G401.6 (cell line): ENCODE measurements at regions not wholly inside any gene's neighbourhood (a gene's known extent, or its start where the extent isn't known, plus 50 kb on each side); places are given as distances from the start of the nearest gene placed in this dataset.

Experiments used
- FAIRE-seq: peaks from 2 replicates; lab custom pipeline; 2012; peaks lifted over from hg19 to GRCh38; lab: Jason Lieb, UNC

DNA sequence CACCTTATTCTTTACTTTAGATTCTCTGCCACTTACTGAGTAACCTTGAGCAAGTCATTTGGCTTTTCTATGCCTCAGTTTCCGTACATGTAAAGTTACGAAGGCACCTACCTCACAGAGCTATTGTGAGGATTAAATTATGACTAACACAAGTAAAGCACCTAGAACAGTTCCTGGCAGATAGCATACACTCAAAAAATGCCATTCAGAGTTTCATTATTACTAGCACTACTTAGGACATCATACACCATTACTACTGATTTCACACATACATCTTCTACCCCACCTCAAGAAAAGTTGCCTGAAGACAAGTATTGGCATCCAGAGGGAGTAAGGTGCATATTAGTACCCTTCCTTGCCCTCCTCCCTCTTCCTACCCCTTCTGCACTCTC, 107.8 kb downstream of the OGFRL1 start:
- no peak for FAIRE-seq

DNA sequence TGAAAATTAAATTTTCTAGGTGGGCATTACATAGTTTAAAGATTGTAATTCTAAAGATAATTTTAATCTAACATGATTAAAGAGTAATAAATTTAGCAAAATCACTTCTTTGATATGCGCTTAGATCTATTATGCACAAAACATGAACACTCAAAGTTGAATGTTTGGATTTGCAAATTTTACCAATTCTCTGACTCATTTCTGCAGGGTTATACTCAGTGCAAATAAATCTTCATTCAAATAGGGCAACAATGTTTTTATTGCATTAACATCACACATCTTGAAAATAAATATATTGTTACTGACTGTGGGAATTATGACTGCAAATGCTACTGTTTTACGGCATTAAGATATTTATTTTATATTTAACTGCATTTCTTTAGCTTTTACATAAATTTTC, 110.7 kb downstream of the OGFRL1 start:
- FAIRE-seq: no peak

DNA sequence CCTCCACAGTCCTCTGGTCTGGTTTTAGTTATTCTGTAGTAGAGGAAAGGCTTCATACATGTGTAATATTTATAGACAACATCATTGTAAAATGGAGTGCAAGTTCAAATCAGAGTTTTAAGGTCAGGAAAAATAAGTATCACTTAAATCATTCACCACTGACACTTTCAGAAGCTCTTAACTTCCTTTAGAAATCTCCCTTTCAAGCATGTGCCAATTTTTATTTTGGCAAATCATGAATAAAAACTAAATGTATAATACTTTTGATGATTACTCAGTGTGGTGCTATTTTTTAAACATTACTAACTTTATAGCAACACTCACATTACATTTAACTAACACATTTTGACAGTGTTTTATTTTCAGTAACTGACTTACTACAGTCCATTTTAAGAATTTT, 112.2 kb downstream of the OGFRL1 start:
- no peak for FAIRE-seq

DNA sequence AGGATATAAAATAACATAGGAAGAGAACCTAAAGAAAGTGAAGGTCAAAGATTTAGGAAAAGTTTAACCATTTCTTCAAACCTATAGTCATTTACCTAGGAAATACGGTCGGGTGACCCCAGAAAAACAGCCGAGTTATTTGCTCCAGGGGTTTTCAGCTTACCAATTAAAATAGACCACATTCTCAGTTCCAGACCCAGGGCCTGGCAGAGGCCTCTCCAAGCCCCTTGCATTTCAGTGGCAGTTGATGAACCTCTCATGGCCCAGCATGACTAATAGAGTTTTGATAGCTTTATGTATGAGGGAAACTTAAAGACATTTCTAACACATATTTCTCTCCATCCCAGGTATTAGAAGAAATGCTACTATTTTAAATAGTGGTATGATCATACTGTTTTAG, 113.5 kb downstream of the OGFRL1 start:
- FAIRE-seq: no peak

DNA sequence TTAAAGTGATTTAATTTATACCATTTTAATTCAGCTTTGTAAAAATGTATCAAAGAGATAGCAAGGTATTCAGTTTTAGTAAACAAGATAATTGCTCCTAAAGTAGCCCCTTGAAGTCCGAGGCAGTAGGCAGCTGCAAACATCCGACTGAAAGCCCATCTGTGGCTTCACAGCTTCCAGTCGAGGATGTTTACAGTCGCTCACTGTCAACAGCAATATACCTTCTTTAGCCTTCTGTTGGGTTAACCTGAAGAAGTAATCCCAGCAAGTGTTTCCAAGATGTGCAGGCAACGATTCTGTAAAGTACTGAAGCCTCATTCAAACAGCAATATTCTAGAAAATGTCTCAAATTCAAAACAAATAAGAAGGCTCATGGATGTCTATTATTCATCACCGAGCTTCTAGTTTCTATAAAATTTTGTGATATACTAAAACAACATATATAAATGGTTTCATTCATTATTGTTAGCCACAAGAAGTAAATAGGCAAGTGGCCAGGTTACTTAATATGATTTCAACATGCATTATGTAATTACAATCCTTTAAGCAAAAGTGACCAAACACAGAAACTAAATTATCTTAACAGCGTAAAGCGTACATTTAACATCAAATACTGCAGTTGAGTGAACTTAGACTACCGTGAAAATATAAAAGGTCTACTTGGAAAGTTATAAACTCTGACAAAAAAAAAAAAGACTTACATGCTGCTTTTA, 115.0 kb downstream of the OGFRL1 start:
- no peak for FAIRE-seq

DNA sequence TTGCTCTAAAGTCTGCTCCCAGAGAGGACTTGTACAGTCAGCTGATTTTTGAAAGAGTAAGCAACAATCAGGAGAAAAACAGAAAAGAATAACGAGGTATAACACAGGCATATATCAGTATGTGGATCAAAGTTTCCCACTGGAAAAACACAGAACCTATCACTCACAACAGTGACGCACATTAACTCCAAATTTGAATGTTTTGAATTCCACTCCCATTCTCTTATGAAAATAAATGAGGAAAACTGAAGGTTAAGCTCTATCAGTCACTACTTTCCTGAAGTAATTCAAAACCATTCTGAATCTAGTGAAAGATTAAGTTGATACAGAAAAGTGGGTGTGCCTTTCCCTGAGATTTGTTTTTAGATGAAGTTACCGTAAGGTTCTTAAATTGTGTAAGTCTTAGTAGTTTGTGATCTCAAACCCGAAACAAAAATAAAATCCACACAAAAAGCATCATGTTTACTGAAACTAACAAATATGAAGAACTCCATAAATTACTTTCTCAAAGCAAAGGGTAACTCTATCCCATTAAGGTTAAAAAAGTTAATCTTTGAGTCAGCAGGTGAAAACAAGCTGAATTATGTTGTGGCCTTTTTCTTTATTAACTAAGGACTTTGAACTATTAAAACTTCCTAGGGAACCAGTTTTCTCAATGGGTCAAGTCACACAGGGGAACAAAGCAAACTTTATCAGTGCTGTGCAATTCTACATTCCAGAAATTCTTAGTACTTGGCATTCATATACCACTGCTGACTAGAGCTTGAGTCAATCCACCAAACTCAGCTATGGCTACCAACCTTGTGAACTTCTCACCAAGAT, 115.7 kb downstream of the OGFRL1 start:
- FAIRE-seq: no peak

DNA sequence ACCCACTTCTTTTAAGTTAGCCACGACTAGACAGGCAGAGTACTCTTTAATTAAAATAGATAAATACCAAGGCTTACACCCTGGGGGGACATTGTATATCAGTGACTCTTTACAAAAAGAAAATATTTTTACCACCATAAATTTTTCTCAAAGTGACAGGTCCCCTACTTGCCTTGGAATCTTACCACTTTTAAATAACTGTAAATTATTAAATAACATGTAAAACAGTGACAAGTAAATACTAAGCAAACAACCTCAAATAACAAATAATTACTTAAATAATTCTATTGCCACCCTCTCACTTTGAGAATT, 116.3 kb downstream of the OGFRL1 start:
- FAIRE-seq: no peak

DNA sequence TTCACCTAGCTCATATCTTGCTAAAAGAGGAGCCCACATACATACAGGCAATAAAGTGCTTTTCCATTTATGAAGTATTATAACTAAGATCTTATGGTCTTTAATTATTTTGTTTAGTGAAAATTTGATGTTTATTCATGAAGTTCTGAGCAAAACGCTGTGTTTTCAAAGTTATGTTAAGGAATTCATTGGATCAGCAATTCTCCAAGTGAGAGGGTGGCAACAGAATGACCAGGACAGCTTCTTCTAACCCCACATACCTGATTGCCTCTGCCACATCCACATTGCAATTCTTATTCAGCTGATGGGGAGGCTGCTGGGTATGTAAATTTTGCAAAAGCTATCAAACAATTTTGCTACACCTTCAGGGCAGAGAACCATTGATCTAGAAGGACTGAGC, 116.8 kb downstream of the OGFRL1 start:
- no peak for FAIRE-seq

DNA sequence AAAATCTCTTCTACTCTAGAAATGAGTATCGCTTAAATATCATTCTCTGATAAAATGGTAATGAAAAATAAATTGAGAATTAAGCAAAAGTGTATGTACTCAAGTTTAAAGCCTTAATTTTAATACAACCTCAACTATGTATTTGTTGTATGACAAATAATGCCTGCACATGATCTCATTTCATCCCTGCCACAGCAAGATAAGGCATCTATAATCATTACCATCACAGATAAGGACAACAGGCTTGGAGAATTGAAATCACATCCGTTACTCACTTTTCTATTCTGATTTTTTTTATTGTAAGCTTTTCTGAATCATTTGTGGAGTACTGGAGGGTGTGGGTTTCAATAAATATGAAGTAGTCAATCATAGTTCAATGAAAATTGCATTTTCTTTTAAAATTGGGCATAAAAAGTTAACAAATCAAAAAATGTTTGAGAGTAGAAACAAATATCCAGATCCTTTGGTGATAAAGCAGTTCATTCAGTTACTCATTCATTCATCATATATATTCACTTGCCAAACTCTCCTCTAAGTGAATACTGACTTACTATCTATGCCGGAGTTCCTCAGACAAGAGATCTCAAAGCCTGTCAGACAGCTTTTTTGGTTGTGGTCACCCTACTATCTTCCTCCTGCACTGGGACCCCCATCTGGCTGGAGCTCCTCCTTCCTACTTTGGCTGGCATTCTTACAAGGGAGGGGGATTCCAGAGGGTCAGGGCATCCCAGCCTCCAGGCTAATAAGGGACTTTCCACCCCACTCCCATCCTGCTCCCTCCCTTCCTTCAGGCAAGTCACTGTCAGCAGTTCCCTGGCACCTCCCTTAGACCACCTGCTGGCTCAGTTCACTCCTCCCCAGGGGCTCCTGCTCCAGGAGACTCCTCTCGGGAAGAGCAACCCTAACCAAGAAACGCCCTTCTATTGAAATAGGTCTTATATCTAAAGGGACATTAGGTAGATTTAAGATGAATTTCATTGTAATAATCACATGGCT, 118.6 kb downstream of the OGFRL1 start:
- FAIRE-seq: no peak

DNA sequence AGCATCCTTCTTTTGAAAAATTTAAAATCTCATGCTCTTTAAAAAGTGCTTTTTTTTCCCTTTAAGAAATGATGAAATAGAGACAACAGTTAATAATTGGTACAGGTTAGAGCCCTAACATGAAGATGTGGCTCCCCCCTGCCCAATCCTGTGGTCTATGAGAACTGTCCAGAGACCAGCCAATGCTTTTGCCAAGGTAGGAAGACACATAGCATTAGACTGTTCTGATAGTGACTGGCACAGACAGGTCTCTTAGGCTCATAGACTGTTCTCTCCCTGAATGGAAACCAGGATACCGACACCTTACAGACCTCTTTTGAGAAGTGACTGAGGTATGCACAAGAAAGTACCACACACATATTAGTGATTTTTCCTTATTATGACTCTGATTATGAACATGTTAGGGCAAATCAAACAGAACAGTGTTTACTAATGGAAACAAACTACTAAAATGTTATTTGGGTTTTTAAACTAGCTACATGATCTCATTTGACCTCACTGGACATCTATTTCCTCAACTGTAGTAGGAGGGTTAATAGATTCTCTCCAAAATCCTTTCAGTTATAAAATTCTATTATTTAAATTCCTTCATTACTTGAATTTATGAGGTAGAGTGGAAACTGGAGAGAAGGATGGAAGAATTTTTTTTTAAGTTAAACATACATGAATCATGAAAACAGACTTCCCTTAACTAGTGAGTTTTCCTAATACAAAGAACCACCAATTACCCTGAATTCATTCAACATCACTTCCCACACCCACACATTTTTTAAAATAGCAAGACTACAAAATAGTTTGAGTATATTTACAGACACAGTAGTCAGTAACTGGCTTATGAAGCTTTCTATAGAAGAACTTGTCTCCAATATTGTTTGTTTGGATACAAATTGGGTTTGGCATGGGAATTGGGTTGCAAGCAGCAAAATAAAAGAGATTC, 120.4 kb downstream of the OGFRL1 start:
- FAIRE-seq: no peak

DNA sequence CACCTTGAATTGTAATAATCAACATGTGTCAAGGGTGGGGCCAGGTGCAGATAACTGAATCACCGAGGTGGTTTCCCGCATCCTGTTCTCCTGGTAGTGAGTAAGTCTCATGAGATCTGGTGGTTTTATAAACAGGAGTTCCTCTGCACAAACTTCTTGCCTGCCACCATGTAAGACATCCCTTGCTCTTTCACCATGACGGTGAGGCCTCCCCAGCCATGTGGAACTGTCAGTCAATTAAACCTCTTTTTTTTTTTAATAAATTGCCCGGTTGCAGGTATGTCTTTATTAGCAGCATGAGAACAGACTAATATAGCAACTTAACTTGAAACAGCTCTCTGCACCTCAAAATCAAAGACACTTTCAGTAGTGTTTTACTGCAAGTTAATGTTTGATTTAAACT, 121.6 kb downstream of the OGFRL1 start:
- FAIRE-seq: no peak

DNA sequence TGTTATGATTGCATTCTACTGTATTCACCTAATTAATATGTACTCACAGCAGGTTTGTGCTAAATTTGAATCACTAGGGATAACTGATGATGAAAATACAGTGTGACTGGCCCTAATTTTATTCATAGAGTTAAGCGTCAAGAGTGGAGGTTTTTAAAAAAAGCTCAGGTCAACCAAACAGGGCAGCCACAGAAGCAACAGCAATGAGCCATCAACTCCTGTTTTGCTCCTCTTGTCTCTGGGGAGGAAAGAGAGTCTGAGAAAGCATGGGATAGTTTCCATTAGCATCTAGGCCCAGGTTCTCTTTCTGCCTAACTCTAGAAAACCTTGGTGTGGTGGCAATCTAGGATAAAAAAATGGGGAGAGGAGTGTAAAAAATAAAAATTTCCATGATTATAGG, 122.1 kb downstream of the OGFRL1 start:
- FAIRE-seq: no peak

DNA sequence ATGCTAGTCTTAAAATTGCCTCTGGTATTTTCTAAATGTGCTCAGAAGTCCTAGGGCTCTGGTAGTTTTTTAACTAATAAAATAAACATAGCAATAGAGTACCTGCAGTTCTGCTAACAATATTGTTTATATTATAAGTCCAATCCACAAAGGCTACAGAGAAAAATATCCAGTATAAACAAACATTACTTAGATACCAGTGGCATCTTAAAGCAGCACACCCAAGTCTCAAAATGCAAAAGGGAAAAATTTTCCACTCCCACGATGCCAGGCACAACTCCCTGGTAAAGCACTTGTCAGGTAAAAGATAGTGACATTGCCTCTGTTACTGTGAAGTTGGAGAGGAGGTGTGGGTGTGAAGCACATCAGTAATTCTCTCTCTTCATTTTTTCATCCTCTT, 123.3 kb downstream of the OGFRL1 start:
- FAIRE-seq: no peak

DNA sequence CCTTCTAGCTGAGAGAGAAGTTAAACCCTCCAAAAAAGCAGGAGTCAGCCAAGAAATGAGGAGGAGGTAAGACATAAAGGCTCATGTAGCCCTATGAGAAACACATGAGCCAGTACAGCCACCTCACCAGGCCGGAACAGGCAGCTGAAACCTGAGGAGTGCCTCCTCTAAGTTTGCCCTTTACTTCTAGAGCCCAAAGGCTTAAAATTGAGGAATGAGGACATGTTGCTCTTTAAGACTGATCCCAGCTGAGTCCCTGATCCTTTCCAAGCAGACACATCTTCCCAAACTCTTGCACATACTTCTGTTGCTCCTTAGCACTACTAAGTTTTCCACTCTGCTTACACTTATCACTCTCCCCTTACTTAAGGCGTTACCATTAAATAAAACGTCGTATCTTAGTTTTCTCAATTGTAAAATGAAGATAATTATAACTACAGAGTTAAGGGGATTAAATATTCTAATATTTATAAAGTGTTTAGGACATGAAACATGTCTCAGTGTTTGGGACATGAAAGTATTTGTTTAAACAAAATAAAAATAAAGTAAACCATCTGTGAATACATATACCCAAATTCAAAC, 124.0 kb downstream of the OGFRL1 start:
- FAIRE-seq: no peak

DNA sequence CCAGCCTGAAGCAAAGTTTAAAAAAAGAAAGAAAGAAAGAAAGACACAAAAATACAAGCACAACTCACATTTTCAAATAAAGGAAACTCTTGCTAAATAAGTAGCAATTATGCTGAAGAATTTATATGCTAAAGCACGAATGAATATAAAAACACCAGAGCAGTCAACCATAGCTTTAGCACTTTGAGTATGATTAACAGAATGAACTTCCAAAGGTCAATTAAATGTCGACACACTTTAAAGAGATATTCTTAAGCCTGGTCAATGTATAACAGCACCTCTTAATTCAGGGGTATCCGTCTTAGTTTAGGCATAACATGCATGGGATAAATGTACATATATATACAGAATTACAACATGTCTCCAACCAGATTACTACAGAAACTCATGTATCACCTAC, 125.9 kb downstream of the OGFRL1 start:
- FAIRE-seq: no peak

DNA sequence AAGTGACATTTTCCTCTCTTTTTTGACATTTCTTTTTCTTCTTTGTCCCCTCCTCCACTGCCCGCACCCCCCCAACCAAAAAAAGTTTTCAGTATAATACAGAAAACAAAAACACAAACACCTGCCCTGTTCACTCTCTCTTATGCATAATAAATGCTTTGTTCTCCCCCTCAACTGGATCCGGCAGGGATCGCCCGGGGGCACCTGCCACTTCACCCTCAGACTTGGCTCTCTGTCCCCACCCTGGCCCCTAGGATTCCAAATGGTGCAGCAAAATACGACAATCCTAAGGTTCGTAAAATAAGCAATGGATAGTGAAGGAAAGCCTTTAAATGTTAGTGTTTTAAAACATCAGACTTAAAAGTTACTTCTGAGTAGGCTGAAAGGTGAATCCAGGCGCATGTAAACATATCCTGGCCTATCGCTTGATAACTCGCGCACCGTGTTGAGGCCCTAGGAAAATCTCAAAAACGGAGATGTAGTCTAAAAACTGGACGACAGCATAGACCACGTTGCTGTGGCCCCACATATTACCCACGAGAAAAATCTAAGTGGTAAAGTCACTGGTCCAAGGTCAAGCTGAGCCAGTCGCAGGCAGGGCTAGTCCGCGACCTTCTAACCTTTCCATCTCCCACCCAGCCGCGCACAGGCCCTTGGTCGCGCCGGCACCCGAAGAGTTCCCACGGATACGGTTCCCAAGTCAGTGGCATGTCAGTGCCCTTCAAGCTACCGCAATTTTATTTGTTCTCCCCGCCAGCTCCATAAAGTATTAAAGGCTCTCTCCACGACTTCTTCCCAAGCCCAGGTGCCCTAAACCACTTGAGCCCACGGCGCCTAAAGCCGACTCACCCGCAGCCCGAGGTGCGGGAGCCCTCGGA, 130.8 kb downstream of the OGFRL1 start:
- no peak for FAIRE-seq

DNA sequence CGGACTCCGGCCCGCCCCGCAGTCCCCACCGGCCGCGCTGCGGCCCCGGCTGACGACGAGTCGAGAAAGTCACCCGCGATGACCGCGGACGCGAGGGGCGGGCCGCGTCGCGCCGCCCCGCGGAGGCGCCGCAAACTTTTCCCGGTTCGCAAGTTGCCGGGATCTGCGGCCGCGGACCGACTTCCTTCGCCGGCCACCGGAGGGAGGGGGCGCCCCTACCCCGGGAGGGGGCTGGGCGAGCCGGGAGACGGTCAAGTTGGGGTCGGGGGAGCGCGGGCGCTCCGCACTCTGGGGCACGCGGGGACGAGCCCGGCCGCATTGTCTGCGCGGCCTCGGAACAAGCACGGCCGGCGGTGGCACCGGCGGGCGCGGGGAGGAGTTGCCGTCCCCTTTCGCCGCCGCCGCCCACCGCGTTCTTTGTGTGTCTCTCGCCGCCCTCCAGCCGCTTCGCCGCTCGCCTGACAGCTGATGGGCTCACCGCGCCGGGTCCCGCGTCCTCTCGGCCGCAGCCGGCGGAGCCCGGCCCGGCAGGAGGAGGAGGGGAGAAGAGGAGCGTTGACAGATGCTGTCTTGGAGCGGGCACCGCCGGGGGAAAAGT, 131.6 kb downstream of the OGFRL1 start:
- no peak for FAIRE-seq

DNA sequence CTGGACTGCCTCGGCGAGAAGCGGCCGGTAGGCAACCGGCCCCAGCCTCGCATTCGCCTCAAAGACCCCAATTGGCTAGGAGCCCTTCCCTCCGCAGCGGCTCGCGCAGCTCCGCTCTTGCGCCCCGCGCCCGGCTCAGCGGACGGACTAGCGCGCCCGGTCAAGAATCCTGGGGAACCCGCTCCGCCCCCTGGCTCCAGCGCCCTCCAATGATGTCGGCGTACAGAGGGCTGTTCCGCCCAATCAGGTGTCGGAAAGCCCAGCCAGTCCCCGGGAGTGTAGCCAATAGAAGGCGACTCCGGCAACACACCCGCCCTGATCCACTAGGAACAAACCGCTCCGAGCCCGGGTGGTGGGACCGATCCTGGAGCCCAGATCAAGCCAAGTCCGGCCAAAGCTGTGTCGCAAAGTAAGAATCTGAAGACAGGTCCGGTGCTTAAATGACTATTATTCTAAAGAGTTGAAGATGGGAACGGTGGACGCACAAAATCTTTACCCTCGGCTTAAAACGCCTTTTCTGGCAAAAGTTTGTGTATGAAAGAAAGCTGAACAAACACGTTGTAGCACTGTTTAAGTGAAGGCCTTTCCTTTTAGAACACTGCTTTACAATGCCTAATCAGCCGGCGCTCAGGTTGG, 132.2 kb downstream of the OGFRL1 start:
- FAIRE-seq: no peak

DNA sequence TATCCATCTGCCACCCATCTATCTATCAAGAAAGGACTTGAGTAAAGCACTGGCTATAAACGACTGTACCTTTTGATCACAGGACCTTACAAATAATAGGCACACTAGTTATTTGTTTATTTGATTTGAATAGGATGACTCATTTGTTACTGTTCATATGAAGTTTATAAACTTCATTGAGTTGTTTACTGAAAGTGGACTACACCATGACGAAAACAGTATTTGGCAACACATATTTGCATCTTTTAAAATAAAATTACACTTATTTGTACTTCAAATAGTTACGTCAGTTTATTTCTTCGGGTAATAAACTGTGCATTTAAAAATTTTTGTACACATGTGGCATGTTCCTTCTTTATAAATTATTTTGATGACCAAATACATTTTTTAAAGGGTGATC, 133.0 kb downstream of the OGFRL1 start:
- FAIRE-seq: no peak
